ENCODE measurements at regions not wholly inside any gene's neighbourhood (a gene's known extent, or its start where the extent isn't known, plus 50 kb on each side); places are given as distances from the start of the nearest gene placed in this dataset.

DNA sequence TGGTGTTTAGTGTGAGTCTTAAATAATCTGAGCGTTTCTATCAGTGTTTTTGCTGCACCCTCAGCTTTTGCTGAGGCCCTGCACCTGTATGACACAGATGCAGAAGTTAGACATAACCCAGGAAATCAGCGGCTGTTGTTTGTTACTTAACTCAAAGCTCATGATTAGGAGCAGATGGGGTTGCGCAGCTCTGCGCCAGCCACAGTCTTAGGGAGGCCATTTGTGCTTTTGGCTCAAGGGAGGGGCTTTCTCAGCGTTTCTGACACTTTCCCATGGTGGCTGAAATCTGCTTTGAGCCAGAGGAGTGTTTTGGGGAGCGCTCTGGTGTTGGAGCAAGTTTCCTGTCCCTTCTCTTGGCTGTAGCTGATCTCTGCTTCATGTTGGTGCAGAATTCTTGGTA lies 433.8 kb downstream of the NAF1 start:
- no peak for DNase-seq (ENCODE audit: low spot score)

DNA sequence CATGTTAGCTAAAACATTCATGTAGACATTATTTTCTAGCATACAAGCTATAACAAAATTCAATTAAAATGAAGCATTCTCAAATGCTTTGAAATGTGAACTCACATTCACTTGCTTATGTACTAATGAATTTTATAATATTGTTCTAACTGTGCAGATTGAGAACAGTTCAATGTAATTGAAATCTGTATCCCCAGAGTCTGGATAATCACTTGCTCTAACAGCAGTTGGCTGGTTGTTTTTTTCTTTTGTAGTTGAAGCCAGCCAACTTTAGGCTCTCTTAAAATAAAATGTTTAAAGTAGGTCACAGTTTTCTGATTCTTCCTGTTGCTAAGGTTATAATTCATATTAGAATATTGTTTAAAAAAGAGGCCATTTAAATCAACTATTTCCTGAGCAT lies 438.9 kb downstream of the NAF1 start:
- DNase-seq (ENCODE audit: low spot score), result no peak

DNA sequence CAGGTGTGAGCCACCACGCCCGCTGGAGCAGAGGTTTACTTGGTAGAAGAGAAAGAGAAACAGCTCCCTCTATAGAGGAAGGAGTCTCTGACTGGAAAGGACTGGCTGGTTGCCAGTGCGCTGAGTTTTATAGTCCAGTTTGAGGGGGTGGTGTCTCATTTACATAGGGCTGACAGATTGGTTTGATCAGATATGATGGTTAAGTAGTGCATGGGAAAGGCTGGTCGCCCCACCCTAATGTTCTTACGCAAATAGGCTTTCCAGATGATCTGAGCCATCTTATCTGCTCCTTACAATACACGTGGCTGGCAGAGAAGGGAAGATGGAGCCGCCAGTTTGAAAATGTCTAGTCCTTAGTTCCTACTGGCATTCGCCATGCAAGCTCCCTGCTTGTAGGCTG lies 439.5 kb downstream of the NAF1 start:
- no peak for DNase-seq (ENCODE audit: low spot score)

DNA sequence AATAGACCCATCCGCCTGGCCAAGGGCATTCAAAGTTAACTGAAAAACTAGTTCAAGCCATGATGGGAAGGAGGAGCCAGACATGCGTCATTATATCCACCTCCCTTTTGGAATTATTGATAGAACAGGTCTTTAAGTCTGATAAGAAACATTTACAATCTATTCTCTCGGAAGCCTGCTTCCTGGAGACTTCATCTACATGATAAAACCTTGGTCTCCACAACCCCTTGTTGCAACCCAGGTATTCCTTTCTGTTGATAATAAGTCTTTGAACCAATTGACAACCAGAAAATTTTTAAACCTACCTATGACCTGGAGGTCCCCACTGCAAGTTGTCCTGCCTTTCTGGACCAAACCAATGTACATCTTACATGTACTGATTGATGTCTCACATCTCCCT lies 451.3 kb downstream of the NAF1 start:
- DNase-seq (ENCODE audit: low spot score), result no peak

DNA sequence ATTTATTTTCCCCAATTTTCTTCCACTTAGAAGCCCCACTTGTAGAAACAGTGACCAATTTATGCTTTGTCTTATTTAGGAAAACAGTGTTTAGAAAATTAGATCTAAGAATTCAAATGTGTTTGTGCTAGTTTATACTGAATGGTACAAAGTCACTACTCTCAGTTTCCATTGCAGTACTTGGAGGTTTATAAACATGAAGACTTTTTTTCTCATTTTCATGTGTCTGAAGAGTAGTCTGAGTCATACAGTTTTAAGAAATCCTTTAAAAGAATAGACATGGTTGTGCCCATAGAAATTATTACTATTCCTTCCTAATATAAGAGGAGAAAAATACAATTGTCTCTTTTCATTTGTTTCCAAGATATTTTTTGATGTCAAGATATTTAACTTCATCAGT lies 458.7 kb downstream of the NAF1 start:
- no peak for DNase-seq (ENCODE audit: low spot score)

DNA sequence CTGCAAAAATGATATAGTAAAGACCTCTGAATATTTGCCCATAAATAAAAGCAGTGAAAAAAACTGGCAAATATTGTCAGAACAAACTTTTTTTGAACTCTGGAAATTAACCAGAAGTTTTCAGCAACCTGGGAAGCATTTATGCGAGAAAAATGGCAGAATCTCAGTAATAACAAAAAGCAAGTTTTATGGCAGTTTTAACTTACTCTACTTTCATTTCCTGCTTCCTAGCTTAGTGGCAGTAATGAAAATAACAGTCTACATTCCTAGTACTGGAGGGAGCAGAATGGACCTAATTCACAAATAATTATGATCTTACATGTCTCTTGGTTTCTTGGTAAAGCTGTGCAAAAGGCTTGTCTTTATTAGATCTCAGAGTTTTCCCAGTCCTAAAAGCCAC lies 460.1 kb downstream of the NAF1 start:
- no peak for DNase-seq (ENCODE audit: low spot score)

DNA sequence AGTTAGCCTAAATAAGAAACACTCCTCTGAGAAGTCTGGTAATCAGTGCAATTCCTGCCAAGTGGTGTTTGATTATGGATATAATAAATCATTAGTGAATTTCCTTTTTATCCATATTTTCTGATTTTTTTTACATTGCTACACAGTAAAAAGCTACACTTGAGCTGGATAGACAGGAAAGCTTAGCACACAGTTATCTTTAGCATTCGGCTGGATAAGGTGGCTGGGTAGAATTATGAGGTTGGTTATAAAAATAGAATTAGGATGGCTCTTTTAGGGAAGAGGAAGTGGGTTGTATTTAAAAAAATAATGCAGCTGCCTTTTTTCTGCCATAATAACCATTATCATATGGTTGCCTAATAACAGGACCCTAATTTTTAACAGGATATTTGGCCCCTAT lies 460.6 kb downstream of the NAF1 start:
- no peak for DNase-seq (ENCODE audit: low spot score)

DNA sequence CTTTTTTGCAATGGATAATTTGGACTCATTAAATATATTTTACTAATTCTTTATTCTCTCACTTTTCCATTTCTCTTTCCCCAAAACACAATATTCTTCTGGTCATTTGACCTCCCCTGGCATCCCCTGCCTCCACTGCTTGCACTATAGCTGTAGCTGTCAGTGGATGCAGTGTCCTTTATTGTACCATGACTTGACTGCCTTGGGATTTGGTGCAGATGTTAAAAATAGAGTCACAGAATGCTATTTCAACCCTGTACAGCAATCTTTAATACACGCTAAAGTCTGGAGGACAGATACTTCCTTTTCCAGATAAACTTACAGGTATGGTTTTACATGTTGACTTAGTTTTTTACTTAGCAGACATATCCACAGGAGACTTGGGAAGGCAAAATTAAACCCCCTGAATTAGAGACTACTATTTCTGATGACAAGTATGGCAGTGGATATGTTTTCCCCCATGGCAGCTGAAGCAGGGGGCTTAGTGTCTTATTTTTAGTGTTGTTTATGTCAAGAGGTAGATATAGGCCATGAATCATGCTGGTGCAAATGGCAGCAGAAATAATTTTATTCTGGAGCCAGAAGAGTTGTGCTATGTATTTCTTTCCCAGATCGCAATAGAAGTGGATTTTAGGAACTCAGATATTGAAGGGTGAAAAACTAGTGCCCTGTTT lies 461.4 kb downstream of the NAF1 start:
- DNase-seq (ENCODE audit: low spot score), result no peak

DNA sequence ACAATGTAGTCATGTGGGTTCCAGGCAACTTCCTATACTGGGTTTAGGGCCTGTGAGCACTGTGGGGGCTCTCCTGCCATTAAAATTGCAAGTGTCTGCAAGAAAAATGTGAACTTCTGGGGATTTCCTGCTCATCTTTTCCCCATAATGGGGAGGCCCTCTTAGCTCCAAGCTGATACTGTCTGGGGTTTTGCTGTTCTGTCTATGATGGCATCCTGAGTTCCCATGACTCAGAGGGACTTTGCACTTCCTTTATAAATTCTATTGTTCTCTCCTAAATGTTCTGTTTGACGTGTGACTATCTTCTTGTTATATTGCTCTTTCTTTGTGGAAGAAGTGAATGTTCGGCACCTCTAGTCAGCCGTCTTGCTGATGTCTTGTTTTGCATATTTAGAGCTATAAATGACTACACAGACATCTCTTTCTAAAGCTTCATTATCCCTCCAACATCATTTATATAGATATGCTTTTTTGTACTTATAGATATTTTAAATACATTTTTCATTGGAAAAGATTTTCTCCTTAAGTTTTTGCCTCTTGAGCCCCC lies 465.8 kb downstream of the NAF1 start:
- DNase-seq (ENCODE audit: low spot score), result no peak

DNA sequence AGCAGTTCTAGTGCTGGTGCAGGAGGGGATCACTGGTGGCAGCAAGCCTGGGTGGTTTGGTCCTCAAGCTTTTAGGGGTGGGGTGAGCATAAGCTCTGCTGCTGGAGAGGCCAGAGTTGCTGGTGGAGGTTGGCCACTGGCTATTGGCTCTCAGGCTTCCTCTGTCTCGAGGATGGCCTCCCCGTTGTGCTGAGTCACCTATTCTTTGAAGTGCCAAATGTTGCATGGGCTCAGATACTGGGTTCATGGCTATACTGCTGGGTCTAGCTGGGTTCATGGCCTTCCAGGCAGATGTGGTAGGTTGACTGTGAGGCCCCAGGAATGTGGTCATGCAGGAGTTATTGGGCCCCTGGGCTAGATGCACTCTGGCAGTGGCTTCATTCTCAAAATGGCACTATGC lies 466.3 kb downstream of the NAF1 start:
- DNase-seq (ENCODE audit: low spot score), result no peak

DNA sequence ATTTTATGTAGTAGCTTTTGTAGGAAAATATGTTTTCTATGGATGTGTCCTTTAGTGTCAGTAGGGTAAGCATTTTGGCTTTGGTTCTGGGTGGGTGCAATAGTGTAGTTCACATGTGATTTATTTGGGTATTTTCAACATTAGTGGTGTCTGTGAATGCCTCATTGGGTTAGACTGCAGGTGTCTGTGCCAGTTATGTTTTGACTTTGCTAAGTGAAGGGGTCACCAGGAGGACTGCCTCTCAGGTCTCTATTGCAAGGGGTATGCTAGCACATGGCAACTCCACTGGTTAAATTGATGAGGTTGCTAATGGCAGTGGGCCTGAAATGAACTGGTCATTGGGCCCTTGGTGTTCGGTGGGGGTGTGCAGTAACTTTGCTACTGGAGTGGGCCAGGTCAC lies 467.1 kb downstream of the NAF1 start:
- DNase-seq (ENCODE audit: low spot score), result no peak

DNA sequence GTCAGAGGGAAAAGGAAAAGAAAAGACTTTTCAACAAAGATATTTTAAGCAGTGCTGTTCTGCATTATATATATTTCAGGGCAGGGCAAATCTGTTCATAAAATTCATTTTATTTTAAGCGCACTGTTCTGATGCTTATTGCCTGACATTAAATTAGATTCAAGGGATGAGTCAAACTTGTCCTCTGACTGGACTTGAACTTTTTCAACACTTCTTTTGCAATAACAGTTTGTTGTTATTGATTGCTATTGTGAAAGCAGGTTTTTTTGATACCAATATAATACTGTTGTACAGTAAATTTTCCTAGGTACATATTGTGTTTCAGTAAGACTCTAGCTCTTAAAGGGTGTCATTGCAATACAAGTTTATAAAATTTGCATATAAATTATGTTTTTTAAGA lies 481.3 kb downstream of the NAF1 start:
- no peak for DNase-seq (ENCODE audit: low spot score)

DNA sequence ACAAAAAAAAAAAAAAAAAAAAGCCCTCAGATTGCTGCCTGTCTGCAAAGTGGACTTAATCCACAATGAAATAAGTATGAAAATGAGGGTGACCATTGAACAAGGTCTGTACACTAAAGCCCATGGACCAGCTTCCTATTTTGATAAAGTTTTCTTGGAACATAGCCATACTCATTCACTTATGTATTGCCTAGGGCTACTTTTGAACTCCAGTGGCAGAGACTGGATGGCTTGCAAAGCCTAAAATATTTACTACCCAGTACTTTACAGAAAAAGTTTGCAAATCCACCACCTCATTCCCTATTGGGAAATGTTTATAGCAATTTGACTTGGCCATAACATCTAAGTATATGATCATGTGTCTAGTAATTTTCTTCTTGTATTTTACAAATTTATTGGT lies 481.7 kb downstream of the NAF1 start:
- no peak for DNase-seq (ENCODE audit: low spot score)

DNA sequence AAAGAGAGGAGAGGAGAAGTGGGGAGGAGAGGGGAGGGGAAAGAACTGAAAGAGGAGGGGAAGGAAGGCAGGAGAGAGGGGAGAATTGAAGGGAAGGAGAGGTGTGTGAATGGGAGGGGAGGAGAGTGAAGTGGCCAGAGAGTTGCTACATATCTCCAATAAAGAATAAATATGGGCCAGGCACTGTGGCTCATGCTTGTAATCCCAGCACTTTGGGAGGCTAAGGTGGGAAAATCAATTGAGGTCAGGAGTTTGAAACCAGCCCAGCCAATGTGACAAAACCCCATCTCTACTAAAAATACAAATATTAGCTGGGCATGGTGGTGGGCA lies 482.4 kb downstream of the NAF1 start:
- DNase-seq (ENCODE audit: low spot score), result no peak

DNA sequence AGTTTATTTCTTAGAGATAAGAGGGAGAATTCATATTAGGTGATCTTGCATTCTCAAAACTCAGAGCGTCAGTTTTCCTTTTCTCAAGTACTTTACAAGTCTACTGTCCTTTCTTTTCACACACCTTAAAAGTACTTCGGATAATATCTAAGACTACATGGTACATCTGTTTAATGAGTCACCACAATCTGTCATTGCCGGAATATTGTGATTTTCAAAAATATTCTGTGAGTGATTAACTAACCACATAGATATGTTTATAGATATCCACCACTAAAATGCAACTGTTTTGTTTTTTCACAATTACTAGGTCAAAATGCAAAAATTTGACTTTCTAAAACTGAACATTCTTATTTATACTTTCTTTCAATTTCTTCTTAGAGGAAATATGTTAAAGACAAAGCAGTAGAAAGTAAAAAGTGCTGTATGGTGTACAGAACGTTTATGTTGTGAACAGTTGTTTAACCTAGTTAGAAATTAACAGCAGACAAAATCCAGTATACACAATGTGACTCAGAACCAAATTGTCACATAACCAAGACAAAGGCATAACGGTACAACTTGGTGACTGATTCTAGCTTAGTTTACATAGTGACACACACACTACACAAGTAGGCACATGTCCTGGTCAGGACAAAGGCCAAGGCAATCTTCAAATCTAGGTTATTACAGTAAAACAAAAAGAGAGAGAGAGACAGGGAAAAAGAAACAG lies 482.9 kb downstream of the NAF1 start:
- DNase-seq (ENCODE audit: low spot score), result no peak

DNA sequence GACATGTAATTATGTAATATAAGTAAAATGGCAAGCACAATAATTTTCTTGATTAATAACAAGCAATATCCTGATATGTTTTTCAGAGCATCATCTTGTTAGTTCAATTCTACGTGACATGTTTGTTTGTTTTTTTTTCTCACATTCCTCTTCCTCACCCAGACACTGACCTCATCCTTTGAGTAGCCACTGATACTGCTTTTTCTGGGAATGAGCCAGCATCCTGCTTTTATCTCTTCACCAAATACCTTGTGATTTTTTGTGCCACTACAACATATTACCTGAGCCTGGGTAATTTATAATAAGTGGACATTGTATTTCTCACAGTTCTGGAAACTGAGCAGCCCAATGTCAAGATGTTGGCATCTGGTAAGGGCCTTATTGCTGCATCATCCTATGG lies 484.0 kb downstream of the NAF1 start:
- DNase-seq (ENCODE audit: low spot score), result no peak

DNA sequence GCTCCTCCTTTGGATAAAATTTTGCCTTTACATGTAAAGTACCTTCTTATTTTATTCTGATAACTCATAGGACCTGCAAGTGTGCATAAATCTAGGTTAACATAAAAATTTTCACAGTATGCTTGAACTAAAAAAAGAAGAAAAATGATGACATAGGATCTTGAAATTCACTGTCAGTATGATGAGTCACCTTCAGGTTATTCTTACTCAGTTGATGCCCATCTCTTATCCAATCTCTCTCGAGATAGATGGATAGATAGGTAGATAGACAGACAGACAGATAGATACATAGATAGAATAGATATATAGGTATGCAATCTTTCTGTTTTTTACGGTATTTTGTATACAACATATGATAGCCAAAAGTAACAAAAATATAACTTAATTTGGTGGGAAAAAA lies 485.5 kb downstream of the NAF1 start:
- no peak for DNase-seq (ENCODE audit: low spot score)

DNA sequence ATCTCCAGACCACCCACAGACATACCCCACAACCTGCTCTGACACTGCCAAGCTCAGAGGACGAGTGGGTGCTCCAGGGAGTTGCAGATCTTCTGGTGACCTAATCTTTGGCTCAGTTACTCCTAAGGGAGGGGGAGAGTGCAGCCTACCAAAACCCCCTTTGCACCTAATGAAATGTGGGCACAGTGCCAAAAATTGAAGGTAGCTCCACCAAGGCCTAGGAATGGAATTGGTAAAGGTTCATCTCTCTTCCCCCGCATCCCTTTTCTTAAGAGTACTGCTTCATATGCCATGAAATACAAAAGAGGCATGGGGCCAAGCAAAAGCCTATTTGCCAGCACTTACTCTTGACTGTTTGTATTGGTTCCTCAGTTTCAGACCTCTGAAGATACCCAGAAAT lies 491.0 kb downstream of the NAF1 start:
- no peak for DNase-seq (ENCODE audit: low spot score)

DNA sequence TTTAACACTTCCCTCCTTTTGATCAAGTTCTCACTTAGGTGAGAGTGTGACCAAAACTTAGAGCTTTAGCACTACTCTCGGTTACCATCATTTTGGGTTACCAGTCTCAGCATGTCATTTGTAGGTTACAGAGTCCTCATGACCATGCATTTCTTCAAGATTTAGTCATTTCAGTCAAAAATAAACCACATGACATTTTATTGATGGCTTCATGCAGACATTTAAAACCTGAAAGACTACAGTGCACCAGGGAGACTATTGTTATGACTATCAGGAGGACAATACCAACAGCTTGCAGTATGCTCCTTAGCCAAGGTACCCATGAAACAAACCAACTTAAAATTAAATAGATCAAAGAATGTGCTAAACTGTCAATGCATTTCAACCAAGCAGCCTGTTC lies 498.1 kb upstream of the FSTL5 start:
- no peak for DNase-seq (ENCODE audit: low spot score)

DNA sequence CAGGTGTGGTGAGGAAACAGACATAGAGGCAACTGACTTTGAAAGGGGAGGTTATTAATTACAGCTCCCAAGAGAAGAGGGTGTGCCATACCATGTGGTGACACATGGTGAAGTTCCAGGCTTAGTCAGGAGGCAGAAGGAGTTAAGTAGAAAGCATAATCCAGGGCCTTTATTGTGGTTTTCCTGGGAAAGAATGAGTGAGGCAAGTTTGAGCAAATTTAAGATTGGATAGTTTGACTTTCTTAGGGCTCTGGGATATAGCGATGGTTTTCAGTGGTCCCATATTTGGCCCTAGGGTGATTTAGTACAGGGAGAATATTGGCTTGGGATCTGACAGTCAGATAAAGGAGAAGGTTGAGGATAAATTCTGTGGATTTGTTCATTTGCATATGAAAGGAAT lies 495.9 kb upstream of the FSTL5 start:
- DNase-seq (ENCODE audit: low spot score), result no peak

DNA sequence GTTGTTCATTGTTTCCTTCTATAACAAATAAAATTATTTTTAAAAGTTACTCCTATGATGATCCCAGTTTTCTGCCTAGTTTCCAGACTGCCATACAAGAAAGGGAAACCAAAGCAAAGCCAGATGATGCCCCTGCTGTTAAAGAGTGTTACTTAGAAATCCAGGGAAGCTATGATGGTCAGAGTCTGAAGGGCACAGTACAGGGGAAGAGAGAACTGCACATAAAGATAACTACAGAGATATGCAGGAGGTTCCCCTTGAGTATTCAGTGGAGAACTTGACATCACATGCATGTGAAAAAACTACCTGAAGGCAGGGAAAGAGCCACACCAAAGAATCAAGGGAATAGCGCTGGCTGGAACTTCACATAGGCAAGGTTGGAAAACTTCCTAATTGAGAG lies 494.2 kb upstream of the FSTL5 start:
- no peak for DNase-seq (ENCODE audit: low spot score)

DNA sequence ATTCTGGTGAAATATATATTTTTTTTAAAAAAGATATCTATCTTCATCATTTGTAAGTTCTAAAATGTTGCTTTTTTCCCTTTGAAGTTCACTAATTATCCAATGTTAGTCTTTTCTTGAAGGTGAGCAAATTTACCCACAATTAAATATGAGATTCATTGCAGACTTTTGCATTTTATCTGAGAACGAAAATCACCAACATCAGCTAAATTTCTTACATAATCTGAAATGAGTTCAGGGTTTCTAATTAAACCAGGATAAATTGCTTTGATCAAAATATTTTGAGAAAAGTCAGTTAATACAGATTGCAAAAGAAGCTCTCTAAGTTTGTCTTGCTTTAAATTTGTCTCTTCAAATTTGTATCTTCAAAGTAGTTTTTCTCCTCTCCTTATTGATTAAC lies 486.4 kb upstream of the FSTL5 start:
- no peak for DNase-seq (ENCODE audit: low spot score)

DNA sequence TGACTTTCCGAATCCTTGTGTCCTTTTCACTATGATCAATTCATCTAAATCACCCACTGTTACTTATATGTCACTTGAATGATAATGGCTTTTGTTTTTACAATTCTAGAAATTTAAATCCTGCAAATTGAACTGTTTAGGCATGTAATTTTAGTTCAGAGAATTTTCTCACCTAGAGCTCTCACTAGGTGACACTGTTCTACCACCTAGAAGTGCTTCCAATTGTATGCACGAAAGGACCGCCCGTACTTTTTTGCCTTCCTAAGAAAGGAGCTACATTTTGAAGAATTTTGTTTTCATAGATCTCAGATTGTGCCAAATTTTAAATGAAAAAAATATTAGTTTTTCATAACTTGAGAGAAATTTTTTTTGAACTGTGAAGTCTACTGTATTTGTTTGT lies 481.6 kb upstream of the FSTL5 start:
- DNase-seq (ENCODE audit: low spot score), result no peak

DNA sequence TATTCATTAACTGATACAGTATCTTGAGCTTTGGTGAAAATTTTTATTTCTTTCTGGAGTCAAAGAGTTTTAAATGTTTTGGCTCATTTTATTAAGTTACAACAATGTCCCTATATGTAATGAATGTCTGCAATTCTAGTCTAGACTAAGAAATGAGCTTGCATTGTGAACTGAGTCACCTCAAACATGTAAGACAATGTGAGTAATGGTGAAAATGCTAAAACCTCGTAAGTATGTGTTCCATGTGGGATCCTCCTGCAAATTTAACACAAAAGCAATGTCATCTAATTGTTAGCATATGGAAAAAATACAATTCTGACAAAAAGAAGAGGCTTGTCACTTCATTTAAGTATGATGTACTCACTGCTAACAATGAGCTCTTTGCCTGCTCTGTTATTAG lies 480.5 kb upstream of the FSTL5 start:
- no peak for DNase-seq (ENCODE audit: low spot score)

Data from COLO829 (cell line).